Bronchial epithelial cell (primary cell): ENCODE measurements at regions not wholly inside any gene's neighbourhood (a gene's known extent, or its start where the extent isn't known, plus 50 kb on each side); places are given as distances from the start of the nearest gene placed in this dataset.

Source experiments
- DNase-seq: peaks from one replicate; pipeline ENCODE4 v3.0.0-alpha.2; 2010; ENCODE audit warnings: low read depth
- FAIRE-seq: peaks from 2 replicates; lab custom pipeline; 2011; peaks lifted over from hg19 to GRCh38; lab: Jason Lieb, UNC
- H3K27me3 ChIP-seq: 2 replicates; pipeline ENCODE4 v1.5.1; 2011; ENCODE audit warnings: low read length; ENCODE audit not compliant: control insufficient read depth, insufficient read depth
- H3K36me3 ChIP-seq: 2 replicates; pipeline ENCODE4 v1.5.1; 2011; ENCODE audit warnings: low read length; ENCODE audit not compliant: control insufficient read depth, insufficient read depth
- H3K4me3 ChIP-seq: 2 replicates; pipeline ENCODE4 v1.5.1; 2011; ENCODE audit warnings: mild to moderate bottlenecking, low read depth, low read length, control low read depth
- CTCF ChIP-seq: IDR thresholded peaks from 2 replicates; pipeline ENCODE4 v1.5.1; 2011; ENCODE audit warnings: mild to moderate bottlenecking, moderate library complexity, low read length, control low read depth, inconsistent platforms; ENCODE audit not compliant: insufficient read depth, severe bottlenecking

DNA sequence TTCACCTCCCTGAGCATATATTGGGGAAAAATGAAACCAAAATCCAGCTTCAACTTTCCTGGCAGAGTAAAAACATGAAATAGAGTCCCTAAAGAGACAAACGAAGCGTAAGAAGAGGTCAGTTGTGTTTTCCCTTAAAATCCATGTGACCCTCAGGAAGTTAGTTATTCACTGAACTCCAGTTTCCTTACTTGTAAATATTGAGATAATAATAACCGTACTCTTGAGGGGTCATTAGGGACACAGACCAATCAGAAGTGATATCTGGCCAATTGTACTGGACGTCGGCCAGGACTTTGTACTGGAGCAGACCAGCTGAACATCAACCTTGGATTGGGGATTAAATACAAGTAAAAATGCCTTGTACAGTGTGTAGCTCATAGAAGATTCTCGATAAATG, 167.0 kb downstream of the GATA3 start:
- no peak for TF ChIP-seq CTCF
- Histone ChIP-seq H3K4me3 (no peak overlapping the region), H3K27me3 (no peaks in the 10 kb centered on the region), H3K36me3 (no peaks in the 10 kb centered on the region)
- no peak for DNase-seq
- no peak for FAIRE-seq

GRCh38 chr10:8224591-8224990, 170.1 kb downstream of the GATA3 start:
- FAIRE-seq (no peak), DNase-seq (peak; percentile 4)
- Histone ChIP-seq H3K4me3 (no peak overlapping the region), H3K36me3 (no peaks in the 10 kb centered on the region), H3K27me3 (no peaks in the 10 kb centered on the region)
- no peak for TF ChIP-seq CTCF

- TF ChIP-seq CTCF, result no peak
- Histone ChIP-seq H3K4me3 (no peak overlapping the region), H3K27me3 (no peaks in the 10 kb centered on the region), H3K36me3 (no peaks in the 10 kb centered on the region)
- DNase-seq (no peak), FAIRE-seq (no peak)
Measured at GRCh38 chr10:8225187-8225586, 170.7 kb downstream of the GATA3 start.

GRCh38 chr10:8227246-8227645, 172.8 kb downstream of the GATA3 start:
- FAIRE-seq, result no peak
- no peaks in the 10 kb centered on the region for H3K36me3 ChIP-seq
- no peak for DNase-seq
- H3K27me3 ChIP-seq, result no peaks in the 10 kb centered on the region
- TF ChIP-seq CTCF, result no peak
- H3K4me3 ChIP-seq, result no peak overlapping the region

DNA sequence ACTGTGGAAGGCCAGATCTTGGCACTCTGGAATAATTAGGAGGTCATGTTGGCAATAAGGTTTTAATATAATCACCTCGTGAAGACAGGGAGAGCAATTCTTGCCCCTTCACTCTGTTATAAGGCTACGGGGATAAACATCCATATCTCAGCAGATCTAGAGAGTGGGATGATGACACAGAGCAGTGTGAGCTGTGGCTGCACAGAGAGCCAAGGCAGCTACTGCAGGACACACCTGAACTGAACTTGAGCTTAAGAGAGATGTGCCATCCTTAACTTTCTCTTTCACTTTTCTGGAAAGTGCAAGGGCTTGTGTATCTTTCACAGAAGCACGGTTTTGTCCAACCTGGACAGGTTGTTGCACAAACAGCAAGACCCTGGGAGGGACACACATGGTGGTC, 174.7 kb downstream of the GATA3 start:
- DNase-seq, result no peak
- Histone ChIP-seq H3K27me3 (no peaks in the 10 kb centered on the region), H3K36me3 (no peaks in the 10 kb centered on the region), H3K4me3 (no peak overlapping the region)
- no peak for TF ChIP-seq CTCF
- FAIRE-seq, result no peak

DNA sequence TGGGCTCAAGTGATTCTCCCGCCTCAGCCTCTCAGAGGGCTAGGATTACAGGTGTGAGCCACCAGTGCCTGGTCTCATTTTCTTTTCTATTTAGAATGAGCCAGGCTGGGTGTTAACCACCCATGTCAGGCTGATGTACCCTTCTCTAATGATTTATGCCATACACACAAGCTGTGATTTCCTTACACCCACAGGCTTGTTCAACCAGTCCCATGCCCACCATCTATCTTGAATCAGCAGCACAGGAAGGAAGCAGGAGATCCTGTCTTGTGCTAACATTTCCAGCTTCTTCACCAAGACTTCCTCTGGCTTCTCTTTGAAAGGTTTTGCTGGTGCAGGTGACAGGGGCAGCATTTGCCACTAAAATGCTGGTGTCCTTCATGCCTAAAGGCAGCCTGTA, 176.4 kb downstream of the GATA3 start:
- no peak for DNase-seq
- no peak overlapping the region for H3K4me3 ChIP-seq
- H3K27me3 ChIP-seq, result no peaks in the 10 kb centered on the region
- TF ChIP-seq CTCF, result no peak
- no peak for FAIRE-seq
- no peaks in the 10 kb centered on the region for H3K36me3 ChIP-seq
